ENCODE measurements at regions not wholly inside any gene's neighbourhood (a gene's known extent, or its start where the extent isn't known, plus 50 kb on each side); places are given as distances from the start of the nearest gene placed in this dataset.

GRCh38 chr4:171759274-171759673 lies 53.9 kb upstream of the GALNTL6 start:
- no peak for ATAC-seq

GRCh38 chr4:171751538-171751937 lies 61.7 kb upstream of the GALNTL6 start:
- ATAC-seq: no peak

GRCh38 chr4:171746418-171746817 lies 66.8 kb upstream of the GALNTL6 start:
- ATAC-seq: no peak

- no peak for ATAC-seq
Measured at GRCh38 chr4:171742436-171742835, 70.8 kb upstream of the GALNTL6 start.

GRCh38 chr4:171727185-171727584 lies 86.0 kb upstream of the GALNTL6 start:
- ATAC-seq: no peak

- no peak for ATAC-seq
Measured at GRCh38 chr4:171721937-171722336, 91.3 kb upstream of the GALNTL6 start.

GRCh38 chr4:171719691-171720090 lies 93.5 kb upstream of the GALNTL6 start:
- ATAC-seq: no peak

- ATAC-seq: no peak
Measured at GRCh38 chr4:171718665-171719064, 94.5 kb upstream of the GALNTL6 start.

- no peak for ATAC-seq
Measured at GRCh38 chr4:171718069-171718468, 95.1 kb upstream of the GALNTL6 start.

- no peak for ATAC-seq
Measured at GRCh38 chr4:171717231-171717741, 95.9 kb upstream of the GALNTL6 start.

GRCh38 chr4:171715973-171716372 lies 97.2 kb upstream of the GALNTL6 start:
- ATAC-seq: no peak

- peak; percentile 11 for ATAC-seq
Measured at GRCh38 chr4:171714791-171715454, 98.3 kb upstream of the GALNTL6 start.

- ATAC-seq: no peak
Measured at GRCh38 chr4:171710743-171711142, 102.5 kb upstream of the GALNTL6 start.

- no peak for ATAC-seq
Measured at GRCh38 chr4:171676555-171677215, 136.5 kb upstream of the GALNTL6 start.

- no peak for ATAC-seq
Measured at GRCh38 chr4:171674781-171675180, 138.4 kb upstream of the GALNTL6 start.

- ATAC-seq: no peak
Measured at GRCh38 chr4:171668403-171668802, 144.8 kb upstream of the GALNTL6 start.

GRCh38 chr4:171667906-171668305 lies 145.3 kb upstream of the GALNTL6 start:
- ATAC-seq: no peak

GRCh38 chr4:171651071-171651470 lies 162.1 kb upstream of the GALNTL6 start:
- ATAC-seq: no peak

GRCh38 chr4:171650543-171650942 lies 162.7 kb upstream of the GALNTL6 start:
- no peak for ATAC-seq

- no peak for ATAC-seq
Measured at GRCh38 chr4:171648926-171649325, 164.3 kb upstream of the GALNTL6 start.

GRCh38 chr4:171646984-171647383 lies 166.2 kb upstream of the GALNTL6 start:
- no peak for ATAC-seq

GRCh38 chr4:171644430-171645057 lies 168.7 kb upstream of the GALNTL6 start:
- ATAC-seq: no peak

GRCh38 chr4:171639540-171639939 lies 173.7 kb upstream of the GALNTL6 start:
- ATAC-seq: no peak

GRCh38 chr4:171636606-171637005 lies 176.6 kb upstream of the GALNTL6 start:
- no peak for ATAC-seq

All from esophagus mucosa (tissue), 1 donor.